ENCODE measurements at regions not wholly inside any gene's neighbourhood (a gene's known extent, or its start where the extent isn't known, plus 50 kb on each side); places are given as distances from the start of the nearest gene placed in this dataset.

- TF ChIP-seq CHD1 (IDR thresholded peaks at IDR 0.05; ENCODE audit: low read depth, low read length), result no peak
- no peak for TF ChIP-seq TBP (IDR thresholded peaks at IDR 0.05; ENCODE audit: low read depth, low read length)
- TF ChIP-seq YY1 (IDR thresholded peaks at IDR 0.05; ENCODE audit: low read depth, low read length), result no peak
These were observed 52.0 kb upstream of the KLHL31 start (continued) for GRCh38 chr6:53717566-53717965.
